Breast epithelium (tissue), 3 donors: ENCODE measurements at regions not wholly inside any gene's neighbourhood (a gene's known extent, or its start where the extent isn't known, plus 50 kb on each side); places are given as distances from the start of the nearest gene placed in this dataset.

Source experiments
- POLR2A ChIP-seq: fragments of 450-650 bp; IDR thresholded peaks from one replicate; pipeline ENCODE4 v1.6.1; 2016; ENCODE audit warnings: antibody characterized with exemption, mild to moderate bottlenecking, moderate library complexity
- TF ChIP-seq, protein P1 (sequence below), 3 donors: fragments of 450-650 bp; IDR thresholded peaks; one replicate each; pipeline ENCODE4 v1.5.1; 2016 to 2017; ENCODE audit warnings: antibody characterized with exemption in 3 of 3, mild to moderate bottlenecking in 3 of 3, moderate library complexity in 3 of 3

- TF ChIP-seq, protein P1, sequence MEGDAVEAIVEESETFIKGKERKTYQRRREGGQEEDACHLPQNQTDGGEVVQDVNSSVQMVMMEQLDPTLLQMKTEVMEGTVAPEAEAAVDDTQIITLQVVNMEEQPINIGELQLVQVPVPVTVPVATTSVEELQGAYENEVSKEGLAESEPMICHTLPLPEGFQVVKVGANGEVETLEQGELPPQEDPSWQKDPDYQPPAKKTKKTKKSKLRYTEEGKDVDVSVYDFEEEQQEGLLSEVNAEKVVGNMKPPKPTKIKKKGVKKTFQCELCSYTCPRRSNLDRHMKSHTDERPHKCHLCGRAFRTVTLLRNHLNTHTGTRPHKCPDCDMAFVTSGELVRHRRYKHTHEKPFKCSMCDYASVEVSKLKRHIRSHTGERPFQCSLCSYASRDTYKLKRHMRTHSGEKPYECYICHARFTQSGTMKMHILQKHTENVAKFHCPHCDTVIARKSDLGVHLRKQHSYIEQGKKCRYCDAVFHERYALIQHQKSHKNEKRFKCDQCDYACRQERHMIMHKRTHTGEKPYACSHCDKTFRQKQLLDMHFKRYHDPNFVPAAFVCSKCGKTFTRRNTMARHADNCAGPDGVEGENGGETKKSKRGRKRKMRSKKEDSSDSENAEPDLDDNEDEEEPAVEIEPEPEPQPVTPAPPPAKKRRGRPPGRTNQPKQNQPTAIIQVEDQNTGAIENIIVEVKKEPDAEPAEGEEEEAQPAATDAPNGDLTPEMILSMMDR (IDR thresholded peaks at IDR 0.05): no peak
- TF ChIP-seq POLR2A: no peak
These were observed 84.6 kb downstream of the HS1BP3 start for GRCh38 chr2:20566331-20566730.
